Heart left ventricle (tissue), 16 donors: ENCODE measurements at regions not wholly inside any gene's neighbourhood (a gene's known extent, or its start where the extent isn't known, plus 50 kb on each side); places are given as distances from the start of the nearest gene placed in this dataset.

Experiments
- ATAC-seq, 4 donors: fragments of 200-7000 bp; cut with Tn5 transposase; one replicate each; pipeline ENCODE4 v1.9.1; 2020 to 2022; ENCODE audit warnings: moderate library complexity in 4 of 4, mild to moderate bottlenecking in 3 of 4, moderate number of reproducible peaks in 1 of 4
- DNase-seq, 5 donors: peaks; one replicate each; pipeline ENCODE4 v3.0.0-alpha.2; 2020
- H3K27ac ChIP-seq, 12 donors: fragments of 200-600 bp; sonication (generic) in 4 of 12; one replicate each; pipeline versions ENCODE4 v1.5.0 to v1.8.0; 2016 to 2022; ENCODE audit warnings: mild to moderate bottlenecking in 2 of 12
- H3K27me3 ChIP-seq, 9 donors: fragments of 200-600 bp; sonication (generic) in 2 of 9; one replicate each; pipeline versions ENCODE4 v1.5.1 to v1.8.0; 2016 to 2022; ENCODE audit warnings: mild to moderate bottlenecking in 3 of 9
- H3K36me3 ChIP-seq, 9 donors: fragments of 200-600 bp; sonication (generic) in 2 of 9; one replicate each; pipeline versions ENCODE4 v1.5.0 to v1.8.0; 2018 to 2022; ENCODE audit warnings: mild to moderate bottlenecking in 2 of 9
- H3K4me1 ChIP-seq, 12 donors: fragments of 200-600 bp; sonication (generic) in 4 of 12; one replicate each; pipeline versions ENCODE4 v1.5.0 to v1.8.0; 2016 to 2022; ENCODE audit warnings: mild to moderate bottlenecking in 3 of 12
- H3K4me3 ChIP-seq, 12 donors: fragments of 200-600 bp; sonication (generic) in 4 of 12; one replicate each; pipeline versions ENCODE4 v1.5.0 to v1.8.0; 2017 to 2022; ENCODE audit warnings: mild to moderate bottlenecking in 9 of 12, moderate library complexity in 4 of 12
- H3K9me3 ChIP-seq, 12 donors: fragments of 200-600 bp; sonication (generic) in 4 of 12; one replicate each; pipeline versions ENCODE4 v1.5.0 to v1.8.0; 2016 to 2022; ENCODE audit warnings: mild to moderate bottlenecking in 1 of 12
- POLR2A ChIP-seq, 2 donors: fragments of 450-650 bp; IDR thresholded peaks; one replicate each; pipeline ENCODE4 v1.6.1; 2017; ENCODE audit warnings: antibody characterized with exemption in 2 of 2, mild to moderate bottlenecking in 2 of 2, moderate library complexity in 2 of 2
- WGBS, 4 donors: extraction: QIAGEN DNeasy Blood & Tissue Kit in 2 of 4; methylation state at CpG; one replicate each; pipeline versions ENCODE4 v1.1.5 to v1.1.7; 2013 to 2018; 5-methylcytosine and 5-hydroxymethylcytosine counted together
- intact Hi-C, 10 donors: fragments of 100-400 bp; cut with DNase I; formaldehyde crosslinking; loops; one replicate each; pipeline versions ENCODE4 v1.11.1 to v1.14.2; 2022
- TF ChIP-seq, protein P1 (sequence below), 12 donors: fragments of 200-600 bp; sonication (generic) in 4 of 12; IDR thresholded peaks; one replicate each; pipeline versions ENCODE4 v1.5.0 to v1.8.0; 2018 to 2022; ENCODE audit warnings: antibody characterized with exemption in 12 of 12, mild to moderate bottlenecking in 5 of 12
- donor health status: ischemic (EF 13 %, LVEDD 7.1; RV severe dilation, severe dysfunction).
- donor health status: healthy with polysubstance abuse.
- donor health status: DM: no; HTN: yes; CAD: no.
- donor health status: DM: no; HTN: no; CAD: no.
- donor health status: ischemic (EF 25% LVEDD 6.9; RV normal size, moderate dysfunction).
- donor health status: ischemic (EF 25% LVEDD 5.7; RV mildly dilated, moderate dysfunction).
- donor health status: healthy.
- donor health status: DM: yes; HTN: yes; CAD: no.
- donor health status: ischemic (EF 35%, LVEDD 5.7; RV mildly dilated, moderate dysfunction).
- donor health status: nonischemic (EF 11% LVEDD 7.7; RV severe dilation, severe dysfunction).
- donor health status: DM: yes; HTN: yes; CAD: no.
- donor health status: PGD.
- donor health status: ischemic (EF 29% LVEDD 5.4; RV normal size, mild dysfunction).
- donor health status: nonischemic (EF 23%, LVEDD 6.1; RV moderate dilation, normal function).

DNA sequence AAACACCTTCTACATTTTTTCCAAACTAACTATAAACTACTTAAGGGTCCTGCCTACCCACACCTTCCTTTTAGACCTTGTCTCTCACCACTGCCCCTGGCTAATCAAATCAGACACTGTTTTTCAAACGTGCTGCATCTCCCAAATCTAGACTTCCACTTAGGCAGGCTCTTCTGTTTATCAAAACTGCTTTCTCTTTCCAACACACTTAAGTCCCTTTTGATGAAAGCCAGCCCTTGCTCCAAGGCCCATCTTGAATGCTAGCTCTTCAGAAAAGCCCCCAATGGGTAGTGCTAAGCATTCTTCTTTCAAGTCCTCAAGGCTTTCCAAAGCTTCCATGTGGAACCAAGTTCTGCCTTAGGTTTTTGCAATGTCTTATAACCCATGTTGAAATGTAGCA is 888.3 kb downstream of the TUSC7 start:
- Histone ChIP-seq H3K27me3 (peaks cover 0 to 3% (median 0%) of the 10 kb centered on the region in 9 donors), H3K4me3 (no peak overlapping the region), H3K27ac (no peak overlapping the region), H3K36me3 (no peaks in the 10 kb centered on the region), H3K9me3 (no peaks in the 10 kb centered on the region), H3K4me1 (no peaks in the 10 kb centered on the region)
- intact Hi-C loops = no loop called here
- TF ChIP-seq, protein P1, sequence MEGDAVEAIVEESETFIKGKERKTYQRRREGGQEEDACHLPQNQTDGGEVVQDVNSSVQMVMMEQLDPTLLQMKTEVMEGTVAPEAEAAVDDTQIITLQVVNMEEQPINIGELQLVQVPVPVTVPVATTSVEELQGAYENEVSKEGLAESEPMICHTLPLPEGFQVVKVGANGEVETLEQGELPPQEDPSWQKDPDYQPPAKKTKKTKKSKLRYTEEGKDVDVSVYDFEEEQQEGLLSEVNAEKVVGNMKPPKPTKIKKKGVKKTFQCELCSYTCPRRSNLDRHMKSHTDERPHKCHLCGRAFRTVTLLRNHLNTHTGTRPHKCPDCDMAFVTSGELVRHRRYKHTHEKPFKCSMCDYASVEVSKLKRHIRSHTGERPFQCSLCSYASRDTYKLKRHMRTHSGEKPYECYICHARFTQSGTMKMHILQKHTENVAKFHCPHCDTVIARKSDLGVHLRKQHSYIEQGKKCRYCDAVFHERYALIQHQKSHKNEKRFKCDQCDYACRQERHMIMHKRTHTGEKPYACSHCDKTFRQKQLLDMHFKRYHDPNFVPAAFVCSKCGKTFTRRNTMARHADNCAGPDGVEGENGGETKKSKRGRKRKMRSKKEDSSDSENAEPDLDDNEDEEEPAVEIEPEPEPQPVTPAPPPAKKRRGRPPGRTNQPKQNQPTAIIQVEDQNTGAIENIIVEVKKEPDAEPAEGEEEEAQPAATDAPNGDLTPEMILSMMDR (IDR thresholded peaks at IDR 0.05) = no peak
- no peak for TF ChIP-seq POLR2A (IDR thresholded peaks at IDR 0.05)
- WGBS, 4 donors = 10 to 17% (median 17%) methylated on average over 1 of the region's 1 CpG
- ATAC-seq = no peak
- DNase-seq = no peak

GRCh38 chr3:117600112-117600511 is 890.5 kb downstream of the TUSC7 start:
- no peak overlapping the region for H3K4me3 ChIP-seq

GRCh38 chr3:117600666-117601065 is 891.1 kb downstream of the TUSC7 start:
- Histone ChIP-seq H3K4me3 (no peak overlapping the region), H3K27ac (no peak overlapping the region), H3K27me3 (peaks cover 0 to 3% (median 0%) of the 10 kb centered on the region in 9 donors), H3K9me3 (no peaks in the 10 kb centered on the region), H3K4me1 (no peaks in the 10 kb centered on the region), H3K36me3 (no peaks in the 10 kb centered on the region)
- WGBS, 4 donors = 93 to 98% (median 95%) methylated on average over 4 of the region's 4 CpGs
- DNase-seq (no peak), ATAC-seq (no peak)
- TF ChIP-seq, protein P1 (IDR thresholded peaks at IDR 0.05) = no peak
- no peak for TF ChIP-seq POLR2A (IDR thresholded peaks at IDR 0.05)
- intact Hi-C loops = no loop called here

More at GRCh38 chr3:117600112-117600511, 890.5 kb downstream of the TUSC7 start:
- no peak overlapping the region for H3K27ac ChIP-seq
- TF ChIP-seq POLR2A (IDR thresholded peaks at IDR 0.05) = no peak
- TF ChIP-seq, protein P1 (IDR thresholded peaks at IDR 0.05) = no peak
- DNase-seq = no peak
- no peaks in the 10 kb centered on the region for H3K9me3 ChIP-seq
- H3K36me3 ChIP-seq = no peaks in the 10 kb centered on the region
- H3K4me1 ChIP-seq = no peaks in the 10 kb centered on the region
- H3K27me3 ChIP-seq = peaks cover 0 to 3% (median 0%) of the 10 kb centered on the region in 9 donors
- WGBS, 4 donors = 69 to 81% (median 76%) methylated on average over 3 of the region's 3 CpGs
- intact Hi-C loops = no loop called here
- no peak for ATAC-seq

DNA sequence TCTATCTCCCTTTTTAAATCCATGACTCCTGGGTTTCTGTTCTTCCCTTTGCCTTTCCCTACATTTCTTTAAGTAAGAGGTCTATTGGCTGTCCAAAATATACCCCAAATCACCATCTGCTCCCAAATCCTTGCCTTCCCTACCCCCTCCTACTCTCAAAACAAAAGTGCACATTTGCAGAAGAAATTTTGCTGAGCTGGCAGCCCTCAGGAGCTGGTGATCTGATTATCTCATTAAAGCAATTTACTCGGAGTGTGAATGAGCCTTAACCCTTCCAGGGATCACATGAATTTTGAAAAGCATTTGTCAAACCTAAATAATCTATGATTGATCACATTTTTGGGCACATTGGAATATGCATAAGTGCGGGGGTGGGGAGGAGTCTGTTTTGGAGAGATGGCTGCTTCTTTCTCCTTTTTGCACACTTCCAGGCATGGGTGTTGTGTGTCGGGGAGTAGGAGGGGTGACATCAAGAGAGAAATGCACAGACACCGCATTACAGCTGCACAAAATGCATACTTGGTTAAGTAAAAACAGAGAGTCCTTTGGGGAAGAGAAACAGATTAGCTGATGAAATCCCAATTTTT is 892.6 kb downstream of the TUSC7 start:
- no peaks in the 10 kb centered on the region for H3K9me3 ChIP-seq
- no peaks in the 10 kb centered on the region for H3K36me3 ChIP-seq
- intact Hi-C loops = no loop called here
- peaks cover 0 to 3% (median 0%) of the 10 kb centered on the region in 9 donors for H3K27me3 ChIP-seq
- H3K27ac ChIP-seq = no peak overlapping the region
- 64 to 75% (median 72%) methylated on average over 4 of the region's 4 CpGs for WGBS, 4 donors
- H3K4me1 ChIP-seq = no peaks in the 10 kb centered on the region
- TF ChIP-seq POLR2A (IDR thresholded peaks at IDR 0.05) = no peak
- TF ChIP-seq, protein P1 (IDR thresholded peaks at IDR 0.05) = no peak
- peak in 1 of 5 donors; percentile 23 for DNase-seq
- no peak overlapping the region for H3K4me3 ChIP-seq
- no peak for ATAC-seq
